KMS-11 (cell line): ENCODE measurements at regions not wholly inside any gene's neighbourhood (a gene's known extent, or its start where the extent isn't known, plus 50 kb on each side); places are given as distances from the start of the nearest gene placed in this dataset.

Experiments
- H2AFZ ChIP-seq: fragments of 200-600 bp; sonication (generic); 2 replicates; pipeline ENCODE4 v1.6.1; 2016; ENCODE audit warnings: antibody characterized with exemption, mixed run types, low read depth
- H3K27ac ChIP-seq: fragments of 200-600 bp; sonication (generic); 2 replicates; pipeline ENCODE4 v1.6.1; 2016; ENCODE audit warnings: mild to moderate bottlenecking, mixed run types
- H3K27me3 ChIP-seq: fragments of 200-600 bp; sonication (generic); 2 replicates; pipeline ENCODE4 v1.6.1; 2017; ENCODE audit warnings: mild to moderate bottlenecking, low read depth, mixed run types, moderate library complexity; ENCODE audit not compliant: insufficient read depth
- H3K36me3 ChIP-seq: fragments of 200-600 bp; sonication (generic); 2 replicates; pipeline ENCODE4 v1.6.1; 2017; ENCODE audit warnings: mild to moderate bottlenecking, mixed run types; ENCODE audit not compliant: insufficient read depth
- H3K4me1 ChIP-seq: fragments of 200-600 bp; sonication (generic); 2 replicates; pipeline ENCODE4 v1.6.1; 2016; ENCODE audit warnings: mild to moderate bottlenecking, low read depth, mixed run types; ENCODE audit not compliant: poor library complexity, severe bottlenecking
- H3K4me2 ChIP-seq: fragments of 200-600 bp; sonication (generic); 2 replicates; pipeline ENCODE4 v1.7.0; 2016; ENCODE audit warnings: mild to moderate bottlenecking, mixed run types
- H3K4me3 ChIP-seq: fragments of 200-600 bp; sonication (generic); IDR thresholded peaks from 2 replicates; pipeline ENCODE4 v1.6.1; 2017; ENCODE audit warnings: low read depth, low read length, mixed read lengths; ENCODE audit not compliant: insufficient read depth
- H3K79me2 ChIP-seq: fragments of 200-600 bp; sonication (generic); 2 replicates; pipeline ENCODE4 v1.6.1; 2016; ENCODE audit warnings: low read depth, mixed run types; ENCODE audit not compliant: insufficient read depth
- H3K9ac ChIP-seq: fragments of 200-600 bp; sonication (generic); 2 replicates; pipeline ENCODE4 v1.6.1; 2016; ENCODE audit warnings: mild to moderate bottlenecking, mixed run types
- H4K20me1 ChIP-seq: fragments of 200-600 bp; sonication (generic); 2 replicates; pipeline ENCODE4 v1.6.1; 2016; ENCODE audit warnings: mild to moderate bottlenecking, mixed run types; ENCODE audit not compliant: insufficient read depth
- TF ChIP-seq, protein P1 (sequence below): fragments of 200-600 bp; sonication (generic); conservative IDR thresholded peaks from 2 replicates; pipeline ENCODE4 v1.6.1; 2017; ENCODE audit warnings: low read depth, mild to moderate bottlenecking, antibody characterized with exemption, low read length, moderate library complexity, mixed read lengths

DNA sequence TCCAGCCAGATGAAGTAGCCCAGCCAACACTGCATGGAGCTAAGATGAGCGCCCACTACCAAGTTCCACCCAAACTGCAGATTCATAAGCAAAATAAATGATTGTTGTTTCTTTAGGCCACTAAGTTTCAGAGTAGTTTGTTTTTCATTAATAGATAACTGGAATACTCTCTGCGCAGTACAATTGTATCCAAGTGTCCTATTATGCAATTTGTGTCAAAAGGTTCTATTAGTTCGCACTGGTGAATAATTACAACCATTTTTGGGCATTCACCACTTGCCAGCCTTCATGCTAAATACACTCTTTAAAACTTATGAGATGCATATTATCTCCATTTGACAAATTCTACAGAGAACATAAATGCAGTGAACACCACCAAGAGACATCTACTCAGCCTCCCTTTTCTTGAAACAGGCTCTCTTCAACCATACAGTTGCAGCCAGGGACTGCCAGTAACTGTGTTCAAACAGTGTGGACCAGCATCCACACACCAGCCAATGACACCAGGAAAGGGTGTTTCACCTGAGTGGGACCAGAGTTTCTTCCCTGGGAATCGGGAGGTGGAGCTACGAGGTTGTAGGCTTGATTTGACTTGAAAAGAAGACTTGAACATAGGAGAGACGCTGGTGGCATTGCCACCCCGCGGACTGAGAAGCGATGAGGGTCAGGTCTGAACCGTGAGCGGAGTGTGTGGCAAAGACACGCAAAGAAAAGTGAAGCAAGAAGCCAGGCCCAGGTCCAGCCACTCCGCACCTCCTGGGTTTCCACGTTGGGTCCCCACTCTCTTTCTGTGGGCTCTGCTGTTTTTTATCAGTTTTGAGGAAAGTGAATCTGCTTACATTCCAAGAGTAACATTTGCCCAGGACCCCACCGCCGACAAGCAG lies 53.0 kb upstream of the FZD10 start:
- Histone ChIP-seq H3K27ac (no peak overlapping the region), H3K36me3 (no peaks in the 10 kb centered on the region), H3K27me3 (no peaks in the 10 kb centered on the region), H3K9ac (no peak overlapping the region), H3K4me3 (no peak overlapping the region), H3K4me2 (no peak overlapping the region), H3K4me1 (no peaks in the 10 kb centered on the region), H2AFZ (no peak overlapping the region), H4K20me1 (no peaks in the 10 kb centered on the region), H3K79me2 (no peaks in the 10 kb centered on the region)
- TF ChIP-seq, protein P1, sequence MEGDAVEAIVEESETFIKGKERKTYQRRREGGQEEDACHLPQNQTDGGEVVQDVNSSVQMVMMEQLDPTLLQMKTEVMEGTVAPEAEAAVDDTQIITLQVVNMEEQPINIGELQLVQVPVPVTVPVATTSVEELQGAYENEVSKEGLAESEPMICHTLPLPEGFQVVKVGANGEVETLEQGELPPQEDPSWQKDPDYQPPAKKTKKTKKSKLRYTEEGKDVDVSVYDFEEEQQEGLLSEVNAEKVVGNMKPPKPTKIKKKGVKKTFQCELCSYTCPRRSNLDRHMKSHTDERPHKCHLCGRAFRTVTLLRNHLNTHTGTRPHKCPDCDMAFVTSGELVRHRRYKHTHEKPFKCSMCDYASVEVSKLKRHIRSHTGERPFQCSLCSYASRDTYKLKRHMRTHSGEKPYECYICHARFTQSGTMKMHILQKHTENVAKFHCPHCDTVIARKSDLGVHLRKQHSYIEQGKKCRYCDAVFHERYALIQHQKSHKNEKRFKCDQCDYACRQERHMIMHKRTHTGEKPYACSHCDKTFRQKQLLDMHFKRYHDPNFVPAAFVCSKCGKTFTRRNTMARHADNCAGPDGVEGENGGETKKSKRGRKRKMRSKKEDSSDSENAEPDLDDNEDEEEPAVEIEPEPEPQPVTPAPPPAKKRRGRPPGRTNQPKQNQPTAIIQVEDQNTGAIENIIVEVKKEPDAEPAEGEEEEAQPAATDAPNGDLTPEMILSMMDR = no peak

DNA sequence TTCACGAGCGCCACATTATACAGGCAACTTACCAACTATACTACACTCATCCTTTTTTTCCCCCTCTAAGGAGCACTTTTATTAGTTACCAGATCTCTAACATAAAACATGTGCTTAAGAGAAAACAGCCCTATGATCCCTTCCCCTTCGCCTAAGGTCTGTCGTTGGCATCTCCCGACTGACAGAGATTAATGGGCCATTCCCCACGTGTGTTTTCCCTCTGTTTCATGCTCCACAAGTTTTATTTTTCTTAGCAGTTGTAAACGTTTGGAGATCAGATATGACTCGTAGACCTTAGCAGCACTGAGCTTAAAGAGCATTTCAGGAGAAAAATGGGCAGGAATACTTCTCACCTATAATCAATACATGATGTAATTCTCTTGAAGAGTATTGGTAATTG lies 51.4 kb upstream of the FZD10 start:
- Histone ChIP-seq H3K4me2 (no peak overlapping the region), H3K79me2 (no peaks in the 10 kb centered on the region)
- TF ChIP-seq, protein P1 = no peak

DNA sequence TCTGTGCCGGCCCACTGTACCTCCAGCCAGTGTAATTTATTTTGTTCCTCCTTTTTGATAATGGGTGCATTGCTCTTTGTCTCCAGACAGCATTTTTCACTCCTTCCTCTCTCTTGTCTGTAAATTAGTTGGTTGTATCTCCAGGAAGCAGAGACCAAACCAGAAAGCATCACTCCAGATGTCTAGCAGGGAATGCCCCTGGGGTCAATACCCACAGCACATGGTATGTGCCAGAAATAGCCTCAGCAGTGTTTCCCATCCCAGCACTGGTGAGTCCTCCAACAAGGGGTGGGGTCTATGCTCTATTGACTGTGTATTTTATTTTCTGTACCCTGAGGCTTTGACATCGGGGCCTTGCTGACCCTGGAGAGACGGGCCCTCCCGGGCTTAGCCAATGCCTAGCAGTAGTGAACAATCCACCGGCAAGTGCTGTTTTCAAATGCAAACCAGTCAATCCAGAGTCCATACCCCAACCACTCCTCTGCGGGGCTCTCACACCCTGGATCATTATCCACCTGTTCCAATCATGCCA lies 50.2 kb upstream of the FZD10 start:
- Histone ChIP-seq H3K9ac (no peak overlapping the region), H3K79me2 (no peaks in the 10 kb centered on the region), H2AFZ (no peak overlapping the region), H3K4me3 (no peak overlapping the region), H4K20me1 (no peaks in the 10 kb centered on the region), H3K36me3 (no peaks in the 10 kb centered on the region), H3K27me3 (no peaks in the 10 kb centered on the region), H3K4me1 (no peaks in the 10 kb centered on the region), H3K4me2 (no peak overlapping the region), H3K27ac (no peak overlapping the region)
- TF ChIP-seq, protein P1 = no peak

More for the DNA sequence above, 51.4 kb upstream of the FZD10 start:
- Histone ChIP-seq H3K27me3 (no peaks in the 10 kb centered on the region), H3K4me1 (no peaks in the 10 kb centered on the region), H3K36me3 (no peaks in the 10 kb centered on the region), H2AFZ (no peak overlapping the region), H3K27ac (no peak overlapping the region), H3K9ac (no peak overlapping the region), H3K4me3 (no peak overlapping the region), H4K20me1 (no peaks in the 10 kb centered on the region)
